Left ventricle myocardium inferior (tissue), 1 donor: ENCODE measurements at regions not wholly inside any gene's neighbourhood (a gene's known extent, or its start where the extent isn't known, plus 50 kb on each side); places are given as distances from the start of the nearest gene placed in this dataset.

Experiments used
- DNase-seq: peaks from one replicate; pipeline ENCODE4 v3.0.0-alpha.2; 2020
- H3K27ac ChIP-seq: fragments of 200-600 bp; replicated peaks from 2 replicates; pipeline ENCODE4 v1.8.0; 2021
- H3K27me3 ChIP-seq: fragments of 200-600 bp; 2 replicates; pipeline ENCODE4 v1.8.0; 2021; ENCODE audit warnings: low read depth
- H3K36me3 ChIP-seq: fragments of 200-600 bp; 2 replicates; pipeline ENCODE4 v1.8.0; 2021
- H3K4me1 ChIP-seq: fragments of 200-600 bp; 2 replicates; pipeline ENCODE4 v1.8.0; 2021
- H3K4me3 ChIP-seq: fragments of 200-600 bp; 2 replicates; pipeline ENCODE4 v1.8.0; 2021; ENCODE audit warnings: mild to moderate bottlenecking, moderate library complexity
- H3K9me3 ChIP-seq: fragments of 200-600 bp; replicated peaks from 2 replicates; pipeline ENCODE4 v1.8.0; 2021
- intact Hi-C: fragments of 100-400 bp; cut with micrococcal nuclease; formaldehyde crosslinking; loops from one replicate; pipeline ENCODE4 v1.11.0; 2022
- TF ChIP-seq, protein P1 (sequence below): fragments of 200-600 bp; IDR thresholded peaks from 2 replicates; pipeline ENCODE4 v1.8.0; 2021; ENCODE audit warnings: antibody characterized with exemption, mild to moderate bottlenecking, borderline replicate concordance
- donor health status: DM: no; HTN: yes; CAD: no; lungs with severe emphysema.

- intact Hi-C loops: no loop called here
- H3K9me3 ChIP-seq: no peaks in the 10 kb centered on the region
- no peak overlapping the region for H3K4me3 ChIP-seq
- no peaks in the 10 kb centered on the region for H3K36me3 ChIP-seq
- DNase-seq: no peak
- TF ChIP-seq, protein P1, sequence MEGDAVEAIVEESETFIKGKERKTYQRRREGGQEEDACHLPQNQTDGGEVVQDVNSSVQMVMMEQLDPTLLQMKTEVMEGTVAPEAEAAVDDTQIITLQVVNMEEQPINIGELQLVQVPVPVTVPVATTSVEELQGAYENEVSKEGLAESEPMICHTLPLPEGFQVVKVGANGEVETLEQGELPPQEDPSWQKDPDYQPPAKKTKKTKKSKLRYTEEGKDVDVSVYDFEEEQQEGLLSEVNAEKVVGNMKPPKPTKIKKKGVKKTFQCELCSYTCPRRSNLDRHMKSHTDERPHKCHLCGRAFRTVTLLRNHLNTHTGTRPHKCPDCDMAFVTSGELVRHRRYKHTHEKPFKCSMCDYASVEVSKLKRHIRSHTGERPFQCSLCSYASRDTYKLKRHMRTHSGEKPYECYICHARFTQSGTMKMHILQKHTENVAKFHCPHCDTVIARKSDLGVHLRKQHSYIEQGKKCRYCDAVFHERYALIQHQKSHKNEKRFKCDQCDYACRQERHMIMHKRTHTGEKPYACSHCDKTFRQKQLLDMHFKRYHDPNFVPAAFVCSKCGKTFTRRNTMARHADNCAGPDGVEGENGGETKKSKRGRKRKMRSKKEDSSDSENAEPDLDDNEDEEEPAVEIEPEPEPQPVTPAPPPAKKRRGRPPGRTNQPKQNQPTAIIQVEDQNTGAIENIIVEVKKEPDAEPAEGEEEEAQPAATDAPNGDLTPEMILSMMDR: no peak
- H3K27ac ChIP-seq: no peak overlapping the region
- H3K4me1 ChIP-seq: peaks cover 52% of the 10 kb centered on the region
- no peaks in the 10 kb centered on the region for H3K27me3 ChIP-seq
These were observed 136.8 kb upstream of the UMPS start for GRCh38 chr3:124593442-124593829.

GRCh38 chr3:124594581-124594980 is 135.7 kb upstream of the UMPS start:
- TF ChIP-seq, protein P1: no peak
- H3K4me3 ChIP-seq: no peak overlapping the region
- no peaks in the 10 kb centered on the region for H3K9me3 ChIP-seq
- no peaks in the 10 kb centered on the region for H3K36me3 ChIP-seq
- peaks cover 57% of the 10 kb centered on the region for H3K4me1 ChIP-seq
- no peak overlapping the region for H3K27ac ChIP-seq
- intact Hi-C loops: no loop called here
- H3K27me3 ChIP-seq: no peaks in the 10 kb centered on the region
- no peak for DNase-seq

DNA sequence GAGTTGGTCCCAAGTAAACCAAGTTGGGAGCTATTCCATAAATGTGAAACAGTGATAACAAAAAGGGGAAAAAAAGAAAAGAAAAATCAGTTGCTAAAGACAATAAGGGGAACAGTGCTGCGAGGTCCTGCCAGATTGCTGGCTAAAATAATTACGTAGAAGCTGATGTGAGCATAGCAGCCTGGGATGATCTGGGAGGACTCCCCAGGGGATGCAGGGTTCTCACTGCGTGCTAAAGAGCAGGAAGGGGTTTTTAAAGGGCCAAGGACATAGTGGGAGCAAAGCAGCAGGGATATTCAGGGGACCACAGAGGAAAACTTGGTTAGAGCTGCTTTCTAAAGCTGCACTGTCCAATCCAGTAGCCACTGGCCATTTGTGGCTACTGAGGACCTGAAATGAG is 133.0 kb upstream of the UMPS start:
- TF ChIP-seq, protein P1: no peak
- peak; percentile 43 for DNase-seq
- Histone ChIP-seq H3K4me1 (peaks cover 79% of the 10 kb centered on the region), H3K27me3 (no peaks in the 10 kb centered on the region), H3K9me3 (no peaks in the 10 kb centered on the region), H3K27ac (peak overlapping the region; percentile 84), H3K36me3 (no peaks in the 10 kb centered on the region), H3K4me3 (no peak overlapping the region)
- intact Hi-C loops: no loop called here

- Histone ChIP-seq H3K27ac (peak overlapping the region; percentile 84), H3K9me3 (no peaks in the 10 kb centered on the region), H3K27me3 (no peaks in the 10 kb centered on the region), H3K36me3 (no peaks in the 10 kb centered on the region), H3K4me3 (no peak overlapping the region), H3K4me1 (peaks cover 79% of the 10 kb centered on the region)
- TF ChIP-seq, protein P1: no peak
- DNase-seq: no peak
- intact Hi-C loops: no loop called here
These were observed 132.3 kb upstream of the UMPS start for GRCh38 chr3:124597979-124598378.

DNA sequence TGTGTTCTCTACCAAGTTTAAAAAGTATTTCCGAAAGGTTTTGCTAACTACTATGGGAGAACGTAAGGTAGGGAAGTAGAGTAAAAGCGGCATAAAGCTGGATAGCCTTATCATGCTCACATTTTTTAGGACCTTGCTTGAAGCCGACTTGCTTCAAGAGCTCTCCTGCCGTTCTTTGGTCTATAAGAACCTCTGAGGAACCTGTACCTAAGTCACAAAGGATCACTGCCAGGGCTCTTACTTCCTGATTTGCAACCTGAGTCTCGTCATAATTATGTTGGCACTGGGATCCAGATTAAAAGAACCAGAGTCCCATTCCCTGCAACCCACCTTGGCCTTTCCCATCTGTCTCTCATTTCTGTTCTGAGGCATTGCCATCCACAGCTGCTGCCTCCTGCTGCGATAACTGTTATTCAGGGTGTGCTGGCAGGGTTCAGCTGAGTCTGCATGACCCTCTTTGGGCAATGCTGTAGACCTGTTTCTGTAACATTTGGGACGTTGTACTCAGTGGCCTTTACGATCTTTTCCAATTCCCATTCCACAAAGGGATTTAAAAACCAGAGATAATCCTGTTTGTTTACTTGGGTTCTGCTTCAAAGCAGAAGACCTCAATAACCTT is 131.0 kb upstream of the UMPS start:
- H3K4me1 ChIP-seq: peaks cover 88% of the 10 kb centered on the region
- H3K27me3 ChIP-seq: no peaks in the 10 kb centered on the region
- H3K27ac ChIP-seq: peak overlapping the region; percentile 84
- intact Hi-C loops: no loop called here
- peak overlapping the region; percentile 7 for H3K4me3 ChIP-seq
- H3K9me3 ChIP-seq: no peaks in the 10 kb centered on the region
- TF ChIP-seq, protein P1: no peak
- no peaks in the 10 kb centered on the region for H3K36me3 ChIP-seq
- no peak for DNase-seq
